ENCODE measurements at regions not wholly inside any gene's neighbourhood (a gene's known extent, or its start where the extent isn't known, plus 50 kb on each side); places are given as distances from the start of the nearest gene placed in this dataset.
"Not testable (repeated sequence)": the region's sequence is repeated elsewhere in the genome, so short reads cannot be mapped to it uniquely, and the experiment has no call there.

DNA sequence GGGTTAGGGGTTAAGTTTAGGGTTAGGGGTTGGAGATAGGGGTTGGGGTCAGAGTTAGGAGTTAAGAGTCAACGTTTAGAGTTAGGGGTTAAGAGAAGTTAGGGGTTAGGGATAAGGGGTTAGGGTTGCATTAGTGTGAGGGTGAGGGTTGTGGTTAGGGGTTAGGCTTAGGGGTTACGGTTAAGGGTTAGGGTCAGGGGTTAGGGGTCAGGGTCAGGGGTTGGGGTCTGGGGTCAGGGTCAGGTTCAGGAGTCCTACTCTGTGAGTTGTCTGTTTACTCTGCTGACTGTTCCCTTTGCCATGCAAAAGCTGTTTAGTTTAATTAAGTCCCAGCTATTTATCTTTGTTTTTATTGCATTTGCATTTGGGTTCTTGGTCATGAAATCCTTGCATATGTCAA, 1267.3 kb downstream of the FOXD4L5 start:
- H3K4me1 ChIP-seq (ENCODE audit: control insufficient read depth in 2 of 3, insufficient read depth in 2 of 3, low read depth in 1 of 3, low read length in 3 of 3); DNase-seq; H3K36me3 ChIP-seq (ENCODE audit: control insufficient read depth in 2 of 3, insufficient read depth in 3 of 3, low read length in 3 of 3); H3K9ac ChIP-seq (ENCODE audit: low read length in 3 of 3); H3K9me3 ChIP-seq (ENCODE audit: control insufficient read depth in 2 of 3, insufficient read depth in 1 of 3, low read length in 3 of 3); intact Hi-C loops (cut with DNase I); H3K27me3 ChIP-seq (ENCODE audit: control insufficient read depth, insufficient read depth, low read length); H3K4me3 ChIP-seq (ENCODE audit: low read length in 3 of 3); FAIRE-seq; H3K27ac ChIP-seq (ENCODE audit: low read depth in 2 of 2, low read length in 2 of 2): not testable (repeated sequence)

GRCh38 chr9:64016845-64017406, 1268.1 kb downstream of the FOXD4L5 start:
- not testable (repeated sequence) for H3K27ac ChIP-seq (ENCODE audit: low read depth in 2 of 2, low read length in 2 of 2); DNase-seq

GRCh38 chr9:64016246-64016645, 1268.8 kb downstream of the FOXD4L5 start:
- H3K9me3 ChIP-seq (ENCODE audit: control insufficient read depth in 2 of 3, insufficient read depth in 1 of 3, low read length in 3 of 3); intact Hi-C loops (cut with DNase I); H3K27me3 ChIP-seq (ENCODE audit: control insufficient read depth, insufficient read depth, low read length); H3K9ac ChIP-seq (ENCODE audit: low read length in 3 of 3); H3K4me3 ChIP-seq (ENCODE audit: low read length in 3 of 3); FAIRE-seq; H3K4me1 ChIP-seq (ENCODE audit: control insufficient read depth in 2 of 3, insufficient read depth in 2 of 3, low read depth in 1 of 3, low read length in 3 of 3); H3K27ac ChIP-seq (ENCODE audit: low read depth in 2 of 2, low read length in 2 of 2); DNase-seq; H3K36me3 ChIP-seq (ENCODE audit: control insufficient read depth in 2 of 3, insufficient read depth in 3 of 3, low read length in 3 of 3): not testable (repeated sequence)

More at GRCh38 chr9:64016845-64017406, 1268.1 kb downstream of the FOXD4L5 start:
- FAIRE-seq; H3K9me3 ChIP-seq (ENCODE audit: control insufficient read depth in 2 of 3, insufficient read depth in 1 of 3, low read length in 3 of 3); H3K4me1 ChIP-seq (ENCODE audit: control insufficient read depth in 2 of 3, insufficient read depth in 2 of 3, low read depth in 1 of 3, low read length in 3 of 3); intact Hi-C loops (cut with DNase I); H3K27me3 ChIP-seq (ENCODE audit: control insufficient read depth, insufficient read depth, low read length); H3K9ac ChIP-seq (ENCODE audit: low read length in 3 of 3); H3K36me3 ChIP-seq (ENCODE audit: control insufficient read depth in 2 of 3, insufficient read depth in 3 of 3, low read length in 3 of 3): not testable (repeated sequence)
- peak overlapping the region in 1 of 3 donors; percentile 38 for H3K4me3 ChIP-seq (ENCODE audit: low read length in 3 of 3)

- no peak for DNase-seq
- H3K4me1 ChIP-seq (ENCODE audit: control insufficient read depth in 2 of 3, insufficient read depth in 2 of 3, low read depth in 1 of 3, low read length in 3 of 3) = no peaks in the 10 kb centered on the region
- H3K9ac ChIP-seq (ENCODE audit: low read length in 3 of 3) = no peak overlapping the region
- H3K4me3 ChIP-seq (ENCODE audit: low read length in 3 of 3) = no peak overlapping the region
- intact Hi-C loops (cut with DNase I) = no loop called here
- no peaks in the 10 kb centered on the region for H3K27me3 ChIP-seq (ENCODE audit: control insufficient read depth, insufficient read depth, low read length)
- no peaks in the 10 kb centered on the region for H3K36me3 ChIP-seq (ENCODE audit: control insufficient read depth in 2 of 3, insufficient read depth in 3 of 3, low read length in 3 of 3)
- no peak for FAIRE-seq
- no peaks in the 10 kb centered on the region for H3K9me3 ChIP-seq (ENCODE audit: control insufficient read depth in 2 of 3, insufficient read depth in 1 of 3, low read length in 3 of 3)
- TF ChIP-seq CTCF (IDR thresholded peaks at IDR 0.05; ENCODE audit: borderline replicate concordance, extremely low read depth, insufficient read depth) = no peak
- no peak overlapping the region for H3K27ac ChIP-seq (ENCODE audit: low read depth in 2 of 2, low read length in 2 of 2)
Observed at GRCh38 chr9:64015136-64015535, 1269.9 kb downstream of the FOXD4L5 start.

DNA sequence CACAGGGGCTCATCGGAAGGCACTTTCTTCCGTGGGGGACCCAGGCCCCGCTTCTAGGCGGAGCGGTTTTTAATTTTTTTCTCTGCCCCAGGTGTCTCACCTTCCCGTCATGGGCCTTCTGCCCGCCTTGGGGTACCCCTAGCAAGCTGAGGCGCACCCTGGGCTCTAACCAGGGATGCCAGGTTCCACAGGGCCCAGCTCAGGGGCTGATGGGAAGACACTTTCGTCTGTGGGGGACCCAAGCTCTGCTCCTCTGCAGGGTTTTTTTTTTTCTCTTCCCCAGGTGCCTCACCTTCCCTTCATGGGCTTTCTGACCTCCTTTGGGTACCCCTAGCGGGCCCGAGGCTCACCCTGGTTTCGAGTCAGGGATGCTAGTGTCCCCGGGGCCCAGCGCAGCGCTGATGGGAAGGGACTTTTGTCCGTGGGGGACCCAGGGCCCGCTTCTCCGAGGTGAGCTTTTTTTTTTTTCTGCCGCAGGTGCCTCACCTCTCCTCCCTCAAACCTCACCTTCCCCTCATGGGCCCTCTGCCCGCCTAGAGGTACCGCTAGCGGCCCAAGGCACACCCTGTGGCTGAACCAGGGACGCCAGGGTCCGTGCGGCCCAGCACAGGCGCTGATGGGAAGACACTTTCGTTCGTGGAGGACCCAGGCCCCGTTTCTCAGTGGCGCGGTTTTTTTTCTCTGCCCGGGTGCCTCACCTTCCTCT, 1270.5 kb downstream of the FOXD4L5 start:
- FAIRE-seq; H3K4me3 ChIP-seq (ENCODE audit: low read length in 3 of 3); H3K27ac ChIP-seq (ENCODE audit: low read depth in 2 of 2, low read length in 2 of 2); H3K36me3 ChIP-seq (ENCODE audit: control insufficient read depth in 2 of 3, insufficient read depth in 3 of 3, low read length in 3 of 3); H3K9me3 ChIP-seq (ENCODE audit: control insufficient read depth in 2 of 3, insufficient read depth in 1 of 3, low read length in 3 of 3); intact Hi-C loops (cut with DNase I); H3K4me1 ChIP-seq (ENCODE audit: control insufficient read depth in 2 of 3, insufficient read depth in 2 of 3, low read depth in 1 of 3, low read length in 3 of 3); H3K27me3 ChIP-seq (ENCODE audit: control insufficient read depth, insufficient read depth, low read length); H3K9ac ChIP-seq (ENCODE audit: low read length in 3 of 3): not testable (repeated sequence)
- DNase-seq = peak in 1 of 5 donors; percentile 70

DNA sequence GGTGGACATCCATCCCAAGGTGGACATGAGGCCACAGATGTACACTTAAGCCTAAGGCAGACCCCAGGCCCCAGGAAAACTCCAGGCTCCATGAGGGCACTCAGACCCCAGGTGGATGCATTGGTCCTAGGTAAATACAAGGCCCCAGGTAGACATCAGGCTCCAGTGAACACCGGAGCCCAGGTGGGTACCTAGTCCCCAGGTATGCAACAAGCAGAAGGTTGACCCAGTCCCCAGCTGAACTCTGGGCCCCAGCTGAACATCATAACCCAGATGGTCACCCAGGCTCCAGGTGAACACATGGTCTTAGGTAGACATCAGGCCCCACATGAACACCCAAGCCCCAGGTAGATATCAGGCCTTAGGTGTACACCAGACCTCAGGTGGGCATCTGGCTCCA, 1271.9 kb downstream of the FOXD4L5 start:
- FAIRE-seq; H3K9ac ChIP-seq (ENCODE audit: low read length in 3 of 3); H3K4me3 ChIP-seq (ENCODE audit: low read length in 3 of 3); intact Hi-C loops (cut with DNase I); H3K9me3 ChIP-seq (ENCODE audit: control insufficient read depth in 2 of 3, insufficient read depth in 1 of 3, low read length in 3 of 3); DNase-seq; H3K4me1 ChIP-seq (ENCODE audit: control insufficient read depth in 2 of 3, insufficient read depth in 2 of 3, low read depth in 1 of 3, low read length in 3 of 3); H3K27ac ChIP-seq (ENCODE audit: low read depth in 2 of 2, low read length in 2 of 2); H3K27me3 ChIP-seq (ENCODE audit: control insufficient read depth, insufficient read depth, low read length); H3K36me3 ChIP-seq (ENCODE audit: control insufficient read depth in 2 of 3, insufficient read depth in 3 of 3, low read length in 3 of 3): not testable (repeated sequence)

DNA sequence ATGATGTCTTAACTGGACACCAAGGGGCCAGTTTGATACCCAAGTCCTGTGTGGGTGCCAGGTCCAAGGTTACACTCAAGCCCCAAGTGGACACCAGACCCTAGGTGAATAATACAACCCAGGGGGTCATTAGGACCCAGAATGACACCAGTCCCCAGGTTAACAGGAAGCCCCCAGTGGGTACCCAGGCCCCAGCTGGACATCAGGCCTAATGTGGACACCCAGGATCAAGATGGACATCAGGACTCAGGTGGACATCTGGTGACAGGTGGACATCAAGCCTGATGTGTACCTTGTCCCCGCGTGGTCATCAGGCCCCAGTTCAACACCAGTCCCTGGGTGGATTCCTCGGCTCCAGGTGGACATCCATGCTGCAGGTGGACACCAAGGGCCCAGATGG, 1273.0 kb downstream of the FOXD4L5 start:
- H3K27ac ChIP-seq (ENCODE audit: low read depth in 2 of 2, low read length in 2 of 2); FAIRE-seq; H3K9ac ChIP-seq (ENCODE audit: low read length in 3 of 3); H3K36me3 ChIP-seq (ENCODE audit: control insufficient read depth in 2 of 3, insufficient read depth in 3 of 3, low read length in 3 of 3); DNase-seq; H3K4me3 ChIP-seq (ENCODE audit: low read length in 3 of 3); intact Hi-C loops (cut with DNase I); H3K9me3 ChIP-seq (ENCODE audit: control insufficient read depth in 2 of 3, insufficient read depth in 1 of 3, low read length in 3 of 3); H3K27me3 ChIP-seq (ENCODE audit: control insufficient read depth, insufficient read depth, low read length); H3K4me1 ChIP-seq (ENCODE audit: control insufficient read depth in 2 of 3, insufficient read depth in 2 of 3, low read depth in 1 of 3, low read length in 3 of 3): not testable (repeated sequence)

Data from kidney (tissue), 13 donors.